Activated T-helper 2 cell treated with anti-CD3 and anti-CD28 coated beads, Interferon-gamma antibody, Interleukin-2, Interleukin-4, amounts not matched to agents 10 μg/mL and 5 μg/mL and 100 μg/mL, durations not matched to agents 14 hours and 24 hours and 36 hours (primary cell): ENCODE measurements at regions not wholly inside any gene's neighbourhood (a gene's known extent, or its start where the extent isn't known, plus 50 kb on each side); places are given as distances from the start of the nearest gene placed in this dataset.

Experiments
- DNase-seq: peaks from one replicate; pipeline ENCODE4 v3.0.0; 2021; ENCODE audit warnings: low spot score
- H3K27ac Mint-ChIP-seq: one replicate; pipeline ENCODE4 v1.8.0; 2021; ENCODE audit warnings: mixed read lengths
- H3K27me3 Mint-ChIP-seq: one replicate; pipeline ENCODE4 v1.8.0; 2021; ENCODE audit warnings: low read depth, mixed read lengths
- H3K36me3 Mint-ChIP-seq: one replicate; pipeline ENCODE4 v1.8.0; 2021; ENCODE audit warnings: low read depth, mixed read lengths
- H3K4me1 Mint-ChIP-seq: one replicate; pipeline ENCODE4 v1.8.0; 2021; ENCODE audit warnings: low read depth, mixed read lengths
- H3K4me3 Mint-ChIP-seq: one replicate; pipeline ENCODE4 v1.8.0; 2021; ENCODE audit warnings: low read depth, mild to moderate bottlenecking, moderate library complexity, mixed read lengths
- H3K9me3 Mint-ChIP-seq: one replicate; pipeline ENCODE4 v1.8.0; 2021; ENCODE audit warnings: mixed read lengths
- intact Hi-C: fragments of 100-400 bp; cut with micrococcal nuclease; formaldehyde crosslinking; loops from one replicate; pipeline ENCODE4 v1.15.1; 2023

GRCh38 chr3:163953526-163953925, 1124.8 kb downstream of the SI start:
- peaks cover 13% of the 10 kb centered on the region for H3K9me3 Mint-ChIP-seq
- no peaks in the 10 kb centered on the region for H3K4me1 Mint-ChIP-seq
- H3K36me3 Mint-ChIP-seq = no peaks in the 10 kb centered on the region
- H3K4me3 Mint-ChIP-seq = no peak overlapping the region
- H3K27ac Mint-ChIP-seq = no peak overlapping the region
- no peak for DNase-seq
- H3K27me3 Mint-ChIP-seq = no peaks in the 10 kb centered on the region
- intact Hi-C loops = no loop called here

GRCh38 chr3:163952499-163952898, 1125.8 kb downstream of the SI start:
- no peak overlapping the region for H3K4me3 Mint-ChIP-seq

GRCh38 chr3:163951397-163951987, 1126.8 kb downstream of the SI start:
- H3K27me3 Mint-ChIP-seq = no peaks in the 10 kb centered on the region
- H3K36me3 Mint-ChIP-seq = no peaks in the 10 kb centered on the region
- H3K27ac Mint-ChIP-seq = no peak overlapping the region
- peaks cover 2% of the 10 kb centered on the region for H3K9me3 Mint-ChIP-seq
- DNase-seq = no peak
- intact Hi-C loops = no loop called here
- no peaks in the 10 kb centered on the region for H3K4me1 Mint-ChIP-seq
- no peak overlapping the region for H3K4me3 Mint-ChIP-seq

More at GRCh38 chr3:163952499-163952898, 1125.8 kb downstream of the SI start:
- H3K27me3 Mint-ChIP-seq = no peaks in the 10 kb centered on the region
- peaks cover 4% of the 10 kb centered on the region for H3K9me3 Mint-ChIP-seq
- H3K27ac Mint-ChIP-seq = no peak overlapping the region
- no peaks in the 10 kb centered on the region for H3K4me1 Mint-ChIP-seq
- DNase-seq = no peak
- intact Hi-C loops = no loop called here
- H3K36me3 Mint-ChIP-seq = no peaks in the 10 kb centered on the region

- no peak for DNase-seq
- Mint-ChIP-seq H3K4me3 (no peak overlapping the region), H3K4me1 (no peaks in the 10 kb centered on the region), H3K27ac (no peak overlapping the region), H3K36me3 (no peaks in the 10 kb centered on the region), H3K9me3 (peaks cover 35% of the 10 kb centered on the region), H3K27me3 (no peaks in the 10 kb centered on the region)
- intact Hi-C loops = no loop called here
Measured at GRCh38 chr3:163946785-163947184, 1131.5 kb downstream of the SI start.

GRCh38 chr3:163943664-163944063, 1134.6 kb downstream of the SI start:
- no peak for DNase-seq
- no peak overlapping the region for H3K27ac Mint-ChIP-seq
- no peak overlapping the region for H3K4me3 Mint-ChIP-seq
- no peaks in the 10 kb centered on the region for H3K36me3 Mint-ChIP-seq
- intact Hi-C loops = no loop called here
- no peaks in the 10 kb centered on the region for H3K27me3 Mint-ChIP-seq
- H3K9me3 Mint-ChIP-seq = peaks cover 46% of the 10 kb centered on the region
- H3K4me1 Mint-ChIP-seq = no peaks in the 10 kb centered on the region

- intact Hi-C loops = no loop called here
- Mint-ChIP-seq H3K27me3 (no peaks in the 10 kb centered on the region), H3K4me1 (no peaks in the 10 kb centered on the region), H3K36me3 (no peaks in the 10 kb centered on the region), H3K4me3 (no peak overlapping the region), H3K9me3 (peaks cover 41% of the 10 kb centered on the region), H3K27ac (no peak overlapping the region)
- DNase-seq = no peak
Measured at GRCh38 chr3:163939926-163940325, 1138.4 kb downstream of the SI start.

- Mint-ChIP-seq H3K27me3 (no peaks in the 10 kb centered on the region), H3K27ac (no peak overlapping the region), H3K4me1 (no peaks in the 10 kb centered on the region), H3K9me3 (peaks cover 14% of the 10 kb centered on the region), H3K36me3 (no peaks in the 10 kb centered on the region), H3K4me3 (no peak overlapping the region)
- intact Hi-C loops = no loop called here
- DNase-seq = no peak
Measured at GRCh38 chr3:163936543-163936942, 1141.8 kb downstream of the SI start.

GRCh38 chr3:163935411-163935810, 1142.9 kb downstream of the SI start:
- H3K9me3 Mint-ChIP-seq = peaks cover 10% of the 10 kb centered on the region
- H3K27ac Mint-ChIP-seq = no peak overlapping the region
- H3K4me3 Mint-ChIP-seq = no peak overlapping the region
- DNase-seq = no peak
- no peaks in the 10 kb centered on the region for H3K4me1 Mint-ChIP-seq
- H3K27me3 Mint-ChIP-seq = no peaks in the 10 kb centered on the region
- intact Hi-C loops = no loop called here
- H3K36me3 Mint-ChIP-seq = no peaks in the 10 kb centered on the region

- H3K4me3 Mint-ChIP-seq = no peak overlapping the region
- H3K4me1 Mint-ChIP-seq = no peaks in the 10 kb centered on the region
- no peaks in the 10 kb centered on the region for H3K36me3 Mint-ChIP-seq
- H3K27me3 Mint-ChIP-seq = no peaks in the 10 kb centered on the region
- peaks cover 20% of the 10 kb centered on the region for H3K9me3 Mint-ChIP-seq
- H3K27ac Mint-ChIP-seq = no peak overlapping the region
- no peak for DNase-seq
- intact Hi-C loops = no loop called here
Measured at GRCh38 chr3:163929069-163929652, 1149.1 kb downstream of the SI start.

- no peaks in the 10 kb centered on the region for H3K27me3 Mint-ChIP-seq
- H3K4me1 Mint-ChIP-seq = no peaks in the 10 kb centered on the region
- intact Hi-C loops = no loop called here
- no peak overlapping the region for H3K4me3 Mint-ChIP-seq
- no peaks in the 10 kb centered on the region for H3K36me3 Mint-ChIP-seq
- no peak for DNase-seq
- no peak overlapping the region for H3K27ac Mint-ChIP-seq
- peaks cover 18% of the 10 kb centered on the region for H3K9me3 Mint-ChIP-seq
Measured at GRCh38 chr3:163927521-163927920, 1150.8 kb downstream of the SI start.

GRCh38 chr3:163924600-163924999, 1153.7 kb downstream of the SI start:
- no peaks in the 10 kb centered on the region for H3K4me1 Mint-ChIP-seq
- H3K27ac Mint-ChIP-seq = no peak overlapping the region
- peaks cover 18% of the 10 kb centered on the region for H3K9me3 Mint-ChIP-seq
- H3K4me3 Mint-ChIP-seq = no peak overlapping the region
- DNase-seq = no peak
- no peaks in the 10 kb centered on the region for H3K27me3 Mint-ChIP-seq
- H3K36me3 Mint-ChIP-seq = no peaks in the 10 kb centered on the region
- intact Hi-C loops = no loop called here

GRCh38 chr3:163919154-163919553, 1159.1 kb downstream of the SI start:
- no peaks in the 10 kb centered on the region for H3K9me3 Mint-ChIP-seq
- intact Hi-C loops = no loop called here
- no peak overlapping the region for H3K4me3 Mint-ChIP-seq
- H3K36me3 Mint-ChIP-seq = no peaks in the 10 kb centered on the region
- DNase-seq = no peak
- no peak overlapping the region for H3K27ac Mint-ChIP-seq
- H3K27me3 Mint-ChIP-seq = no peaks in the 10 kb centered on the region
- H3K4me1 Mint-ChIP-seq = no peaks in the 10 kb centered on the region

- no peaks in the 10 kb centered on the region for H3K4me1 Mint-ChIP-seq
- no peak overlapping the region for H3K4me3 Mint-ChIP-seq
- no peaks in the 10 kb centered on the region for H3K27me3 Mint-ChIP-seq
- intact Hi-C loops = no loop called here
- H3K9me3 Mint-ChIP-seq = no peaks in the 10 kb centered on the region
- no peak for DNase-seq
- no peaks in the 10 kb centered on the region for H3K36me3 Mint-ChIP-seq
- no peak overlapping the region for H3K27ac Mint-ChIP-seq
Measured at GRCh38 chr3:163916596-163917560, 1161.4 kb downstream of the SI start.
